ENCODE measurements at regions not wholly inside any gene's neighbourhood (a gene's known extent, or its start where the extent isn't known, plus 50 kb on each side); places are given as distances from the start of the nearest gene placed in this dataset.

GRCh38 chr15:69930754-69931153 lies 167.0 kb downstream of the TLE3 start:
- ChIA-PET POLR2A (no interaction called here), CTCF (no interaction called here)
- DNase-seq (ENCODE audit: extremely low spot score) = no peak
- TF ChIP-seq L3MBTL2 (conservative IDR thresholded peaks at IDR 0.05) (no peak), PKNOX1 (IDR thresholded peaks at IDR 0.05) (no peak), ZNF384 (IDR thresholded peaks at IDR 0.05) (no peak), TARDBP (IDR thresholded peaks at IDR 0.05) (no peak)

- CTCF ChIA-PET = no interaction called here
- POLR2A ChIA-PET = no interaction called here
- no peak for TF ChIP-seq L3MBTL2 (conservative IDR thresholded peaks at IDR 0.05)
- TF ChIP-seq ARNT (IDR thresholded peaks at IDR 0.05) = no peak
- no peak for TF ChIP-seq FOXA1 (IDR thresholded peaks at IDR 0.05)
- TF ChIP-seq BHLHE40 (IDR thresholded peaks at IDR 0.05; ENCODE audit: borderline replicate concordance) = no peak
- TF ChIP-seq SP1 (IDR thresholded peaks at IDR 0.05) = no peak
- no peak for TF ChIP-seq LEF1 (IDR thresholded peaks at IDR 0.05; ENCODE audit: borderline replicate concordance)
- no peak for TF ChIP-seq FOXK2 (IDR thresholded peaks at IDR 0.05)
- no peak for TF ChIP-seq CTBP1 (IDR thresholded peaks at IDR 0.05; ENCODE audit: borderline replicate concordance)
- no peak for TF ChIP-seq ZNF384 (IDR thresholded peaks at IDR 0.05)
- no peak for TF ChIP-seq TARDBP (IDR thresholded peaks at IDR 0.05)
- TF ChIP-seq PKNOX1 (IDR thresholded peaks at IDR 0.05) = no peak
- no peak for TF ChIP-seq SUZ12 (IDR thresholded peaks at IDR 0.05)
- no peak for DNase-seq (ENCODE audit: extremely low spot score)
Measured at GRCh38 chr15:69931156-69931555, 166.6 kb downstream of the TLE3 start.

- ChIA-PET CTCF (interaction anchor here (0.7 kb wide), 1 partner anchor 59 kb away, joined by 3 read pairs; no protein-coding TSS in a partner anchor), POLR2A (no interaction called here)
- TF ChIP-seq L3MBTL2 (conservative IDR thresholded peaks at IDR 0.05) (no peak), CTBP1 (IDR thresholded peaks at IDR 0.05; ENCODE audit: borderline replicate concordance) (no peak), ARNT (IDR thresholded peaks at IDR 0.05) (no peak), LEF1 (IDR thresholded peaks at IDR 0.05; ENCODE audit: borderline replicate concordance) (no peak), BHLHE40 (IDR thresholded peaks at IDR 0.05; ENCODE audit: borderline replicate concordance) (no peak), NFRKB (IDR thresholded peaks at IDR 0.05) (no peak), FOXA1 (IDR thresholded peaks at IDR 0.05) (no peak), PKNOX1 (IDR thresholded peaks at IDR 0.05) (no peak), FOXK2 (IDR thresholded peaks at IDR 0.05) (no peak), HDGF (IDR thresholded peaks at IDR 0.05; ENCODE audit: borderline replicate concordance) (no peak), FOXM1 (IDR thresholded peaks at IDR 0.05; ENCODE audit: borderline replicate concordance) (no peak), TARDBP (IDR thresholded peaks at IDR 0.05) (no peak), ELF4 (IDR thresholded peaks at IDR 0.05) (no peak), ZNF384 (IDR thresholded peaks at IDR 0.05) (no peak), SP1 (IDR thresholded peaks at IDR 0.05) (no peak), SUZ12 (IDR thresholded peaks at IDR 0.05) (no peak)
- no peak for DNase-seq (ENCODE audit: extremely low spot score)
Measured at GRCh38 chr15:69934607-69935006, 163.1 kb downstream of the TLE3 start.

- no peak for DNase-seq (ENCODE audit: extremely low spot score)
- TF ChIP-seq ARNT (IDR thresholded peaks at IDR 0.05) (no peak), FOXK2 (IDR thresholded peaks at IDR 0.05) (no peak), LEF1 (IDR thresholded peaks at IDR 0.05; ENCODE audit: borderline replicate concordance) (no peak), L3MBTL2 (conservative IDR thresholded peaks at IDR 0.05) (no peak), NFRKB (IDR thresholded peaks at IDR 0.05) (no peak), BHLHE40 (IDR thresholded peaks at IDR 0.05; ENCODE audit: borderline replicate concordance) (no peak), FOXA1 (IDR thresholded peaks at IDR 0.05) (no peak), CTBP1 (IDR thresholded peaks at IDR 0.05; ENCODE audit: borderline replicate concordance) (no peak), SP1 (IDR thresholded peaks at IDR 0.05) (no peak), PKNOX1 (IDR thresholded peaks at IDR 0.05) (no peak), ELF4 (IDR thresholded peaks at IDR 0.05) (no peak), FOXM1 (IDR thresholded peaks at IDR 0.05; ENCODE audit: borderline replicate concordance) (no peak), ZNF384 (IDR thresholded peaks at IDR 0.05) (no peak), HDGF (IDR thresholded peaks at IDR 0.05; ENCODE audit: borderline replicate concordance) (no peak)
- ChIA-PET POLR2A (no interaction called here), CTCF (no interaction called here)
Measured at GRCh38 chr15:69939513-69940440, 157.9 kb downstream of the TLE3 start.

GRCh38 chr15:69940441-69941300 lies 157.0 kb downstream of the TLE3 start:
- CTCF ChIA-PET = no interaction called here
- TF ChIP-seq NFRKB (IDR thresholded peaks at IDR 0.05) (no peak), PKNOX1 (IDR thresholded peaks at IDR 0.05) (no peak), FOXM1 (IDR thresholded peaks at IDR 0.05; ENCODE audit: borderline replicate concordance) (no peak), FOXA1 (IDR thresholded peaks at IDR 0.05) (no peak), SP1 (IDR thresholded peaks at IDR 0.05) (no peak), L3MBTL2 (conservative IDR thresholded peaks at IDR 0.05) (no peak), ELF4 (IDR thresholded peaks at IDR 0.05) (no peak), ARNT (IDR thresholded peaks at IDR 0.05) (no peak), CTBP1 (IDR thresholded peaks at IDR 0.05; ENCODE audit: borderline replicate concordance) (no peak)
- no peak for DNase-seq (ENCODE audit: extremely low spot score)
- POLR2A ChIA-PET = no interaction called here

Measured in HEK293T (cell line).